ENCODE measurements at regions not wholly inside any gene's neighbourhood (a gene's known extent, or its start where the extent isn't known, plus 50 kb on each side); places are given as distances from the start of the nearest gene placed in this dataset.

GRCh38 chr2:234627308-234627707 is 130.4 kb upstream of the ARL4C start:
- TF ChIP-seq, protein P1, sequence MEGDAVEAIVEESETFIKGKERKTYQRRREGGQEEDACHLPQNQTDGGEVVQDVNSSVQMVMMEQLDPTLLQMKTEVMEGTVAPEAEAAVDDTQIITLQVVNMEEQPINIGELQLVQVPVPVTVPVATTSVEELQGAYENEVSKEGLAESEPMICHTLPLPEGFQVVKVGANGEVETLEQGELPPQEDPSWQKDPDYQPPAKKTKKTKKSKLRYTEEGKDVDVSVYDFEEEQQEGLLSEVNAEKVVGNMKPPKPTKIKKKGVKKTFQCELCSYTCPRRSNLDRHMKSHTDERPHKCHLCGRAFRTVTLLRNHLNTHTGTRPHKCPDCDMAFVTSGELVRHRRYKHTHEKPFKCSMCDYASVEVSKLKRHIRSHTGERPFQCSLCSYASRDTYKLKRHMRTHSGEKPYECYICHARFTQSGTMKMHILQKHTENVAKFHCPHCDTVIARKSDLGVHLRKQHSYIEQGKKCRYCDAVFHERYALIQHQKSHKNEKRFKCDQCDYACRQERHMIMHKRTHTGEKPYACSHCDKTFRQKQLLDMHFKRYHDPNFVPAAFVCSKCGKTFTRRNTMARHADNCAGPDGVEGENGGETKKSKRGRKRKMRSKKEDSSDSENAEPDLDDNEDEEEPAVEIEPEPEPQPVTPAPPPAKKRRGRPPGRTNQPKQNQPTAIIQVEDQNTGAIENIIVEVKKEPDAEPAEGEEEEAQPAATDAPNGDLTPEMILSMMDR (IDR thresholded peaks at IDR 0.05 in 4 of 5, conservative IDR thresholded peaks at IDR 0.05 in 1 of 5) = no peak
- no peak for TF ChIP-seq POLR2A (IDR thresholded peaks at IDR 0.05)
